GM19467 (cell line): ENCODE measurements at regions not wholly inside any gene's neighbourhood (a gene's known extent, or its start where the extent isn't known, plus 50 kb on each side); places are given as distances from the start of the nearest gene placed in this dataset.

Experiments used
- ATAC-seq: cut with Tn5 transposase; IDR thresholded peaks from one replicate; pipeline ENCODE4 v1.9.1; 2021; ENCODE audit warnings: mild to moderate bottlenecking, moderate library complexity; ENCODE audit not compliant: unreplicated experiment

- ATAC-seq = no peak
These were observed 106.3 kb downstream of the LRIG3 start for GRCh38 chr12:58814036-58814435.

- no peak for ATAC-seq
These were observed 105.1 kb downstream of the LRIG3 start for GRCh38 chr12:58815235-58815634.

DNA sequence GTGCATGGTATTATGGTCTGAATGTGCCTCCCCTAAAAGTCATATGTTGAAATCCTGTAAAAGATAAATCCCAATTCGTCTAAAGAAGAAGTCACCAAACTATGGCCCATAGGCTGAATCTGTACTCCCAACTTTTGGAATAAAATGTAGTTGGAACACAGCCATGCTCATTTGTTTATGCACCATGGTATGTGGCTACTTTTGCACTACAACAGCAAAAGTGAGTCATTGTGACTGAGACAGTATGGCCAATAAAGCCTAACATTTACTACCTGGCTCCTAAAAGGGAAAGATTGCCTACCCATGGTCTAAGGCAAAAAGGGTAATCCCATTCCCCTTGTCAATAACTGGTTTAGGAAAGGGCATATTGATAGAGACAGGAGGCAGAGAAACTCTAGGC lies 101.8 kb downstream of the LRIG3 start:
- no peak for ATAC-seq

DNA sequence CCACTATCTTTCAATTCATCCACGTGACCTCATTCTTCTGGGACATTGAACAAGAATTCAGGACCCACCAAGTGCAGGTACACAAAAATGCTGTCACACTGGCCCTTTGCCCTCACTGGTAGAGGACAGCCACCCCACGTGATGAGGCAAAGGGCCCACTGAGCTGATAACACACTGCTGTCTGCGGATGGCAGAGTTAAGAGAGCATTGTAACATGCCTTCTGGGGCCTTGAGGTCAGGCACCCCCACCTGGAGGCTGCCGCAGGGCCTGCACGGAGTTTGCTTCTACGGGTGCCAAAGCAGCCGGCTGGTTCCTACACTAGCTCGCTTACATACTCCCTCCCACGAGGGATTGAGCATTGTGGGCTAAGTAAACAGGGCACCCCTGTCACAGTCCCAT lies 101.0 kb downstream of the LRIG3 start:
- no peak for ATAC-seq

GRCh38 chr12:58819985-58820384 lies 100.3 kb downstream of the LRIG3 start:
- no peak for ATAC-seq
